Astrocyte of the hippocampus (primary cell): ENCODE measurements at regions not wholly inside any gene's neighbourhood (a gene's known extent, or its start where the extent isn't known, plus 50 kb on each side); places are given as distances from the start of the nearest gene placed in this dataset.
A peak's percentile ranks its signal among the peaks of the same experiment; 100 is the strongest.
"Not testable (repeated sequence)": the region's sequence is repeated elsewhere in the genome, so short reads cannot be mapped to it uniquely, and the experiment has no call there.

Experiments
- DNase-seq: peaks from one replicate; pipeline ENCODE4 v3.0.0; 2011; ENCODE audit warnings: low read depth, low spot score

- DNase-seq: no peak
Measured at GRCh38 chr20:53722515-53723036, 128.9 kb upstream of the ZNF217 start.

GRCh38 chr20:53721445-53721963 is 127.9 kb upstream of the ZNF217 start:
- not testable (repeated sequence) for DNase-seq

- not testable (repeated sequence) for DNase-seq
Measured at GRCh38 chr20:53719171-53719803, 125.6 kb upstream of the ZNF217 start.

- no peak for DNase-seq
Measured at GRCh38 chr20:53718142-53719021, 124.7 kb upstream of the ZNF217 start.

GRCh38 chr20:53716395-53716794 is 122.8 kb upstream of the ZNF217 start:
- DNase-seq: no peak

GRCh38 chr20:53714524-53714923 is 120.9 kb upstream of the ZNF217 start:
- no peak for DNase-seq

GRCh38 chr20:53713328-53714056 is 119.9 kb upstream of the ZNF217 start:
- no peak for DNase-seq

- DNase-seq: no peak
Measured at GRCh38 chr20:53712212-53712977, 118.8 kb upstream of the ZNF217 start.

- DNase-seq: no peak
Measured at GRCh38 chr20:53711333-53712211, 117.9 kb upstream of the ZNF217 start.

GRCh38 chr20:53708129-53708968 is 114.7 kb upstream of the ZNF217 start:
- peak; percentile 78 for DNase-seq

- peak; percentile 38 for DNase-seq
Measured at GRCh38 chr20:53707371-53708055, 113.9 kb upstream of the ZNF217 start.

GRCh38 chr20:53706466-53707370 is 113.1 kb upstream of the ZNF217 start:
- DNase-seq: peak; percentile 82

GRCh38 chr20:53706008-53706465 is 112.4 kb upstream of the ZNF217 start:
- DNase-seq: no peak

GRCh38 chr20:53702617-53703016 is 109.0 kb upstream of the ZNF217 start:
- no peak for DNase-seq

GRCh38 chr20:53699906-53700305 is 106.3 kb upstream of the ZNF217 start:
- DNase-seq: no peak

- no peak for DNase-seq
Measured at GRCh38 chr20:53699085-53699674, 105.5 kb upstream of the ZNF217 start.

- no peak for DNase-seq
Measured at GRCh38 chr20:53698371-53698978, 104.8 kb upstream of the ZNF217 start.
